ENCODE measurements at regions not wholly inside any gene's neighbourhood (a gene's known extent, or its start where the extent isn't known, plus 50 kb on each side); places are given as distances from the start of the nearest gene placed in this dataset.

DNA sequence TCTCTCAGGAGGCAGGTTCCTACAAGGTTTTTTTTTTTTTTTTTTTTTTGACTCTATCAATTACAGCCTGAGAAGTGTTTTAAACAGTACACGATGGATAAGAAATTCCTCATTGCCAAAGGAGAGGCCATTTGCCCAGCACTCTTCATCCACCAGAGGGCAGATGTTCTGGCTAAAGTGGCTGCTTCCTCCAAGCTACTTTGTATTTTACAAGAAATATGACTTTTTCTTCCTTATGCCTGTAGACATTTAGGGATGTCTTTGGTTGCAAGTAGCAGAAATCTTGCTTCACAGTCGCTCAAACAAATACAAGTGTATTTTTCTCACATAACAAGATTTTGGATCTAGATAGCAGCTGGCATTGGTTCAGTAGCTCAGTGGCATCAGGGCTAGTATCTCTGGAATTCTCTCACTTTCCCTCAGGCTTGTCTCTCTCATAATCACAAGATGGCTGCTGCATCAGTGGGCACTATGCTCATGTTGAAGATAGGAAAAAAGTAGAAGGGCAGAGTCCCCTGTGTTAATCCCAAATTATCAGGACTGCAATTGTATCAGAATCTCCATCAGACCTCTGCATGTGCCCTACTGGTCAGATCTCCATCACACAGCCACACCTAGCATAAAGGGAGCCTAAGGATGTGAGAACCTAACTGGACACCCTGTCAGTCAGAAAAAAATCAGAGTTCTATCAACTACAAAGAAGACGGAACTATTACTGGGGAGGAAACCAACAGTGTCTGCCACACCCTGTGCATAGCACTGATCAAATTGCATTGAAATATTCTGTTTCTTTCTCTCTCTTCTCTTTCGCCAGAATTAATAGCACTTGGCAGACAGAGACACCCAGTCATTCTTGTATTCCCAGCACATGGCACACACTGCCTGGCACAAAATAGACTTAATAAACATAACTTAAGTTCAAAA lies 138.9 kb upstream of the COL8A1 start:
- Histone ChIP-seq H3K4me3 (ENCODE audit: low read depth, low read length) (no peak overlapping the region), H3K27me3 (replicated peaks) (no peaks in the 10 kb centered on the region), H3K27ac (no peak overlapping the region), H3K36me3 (replicated peaks) (no peaks in the 10 kb centered on the region)
- peak; percentile 91 for TF ChIP-seq CTCF (IDR thresholded peaks at IDR 0.05; ENCODE audit: low read depth, low read length, missing control alignments)
- in situ Hi-C loops (cut with HindIII; ENCODE audit: low pct_ligation_motif_present, low sequenced_read_pairs): no loop called here
- peak; percentile 75 for DNase-seq

DNA sequence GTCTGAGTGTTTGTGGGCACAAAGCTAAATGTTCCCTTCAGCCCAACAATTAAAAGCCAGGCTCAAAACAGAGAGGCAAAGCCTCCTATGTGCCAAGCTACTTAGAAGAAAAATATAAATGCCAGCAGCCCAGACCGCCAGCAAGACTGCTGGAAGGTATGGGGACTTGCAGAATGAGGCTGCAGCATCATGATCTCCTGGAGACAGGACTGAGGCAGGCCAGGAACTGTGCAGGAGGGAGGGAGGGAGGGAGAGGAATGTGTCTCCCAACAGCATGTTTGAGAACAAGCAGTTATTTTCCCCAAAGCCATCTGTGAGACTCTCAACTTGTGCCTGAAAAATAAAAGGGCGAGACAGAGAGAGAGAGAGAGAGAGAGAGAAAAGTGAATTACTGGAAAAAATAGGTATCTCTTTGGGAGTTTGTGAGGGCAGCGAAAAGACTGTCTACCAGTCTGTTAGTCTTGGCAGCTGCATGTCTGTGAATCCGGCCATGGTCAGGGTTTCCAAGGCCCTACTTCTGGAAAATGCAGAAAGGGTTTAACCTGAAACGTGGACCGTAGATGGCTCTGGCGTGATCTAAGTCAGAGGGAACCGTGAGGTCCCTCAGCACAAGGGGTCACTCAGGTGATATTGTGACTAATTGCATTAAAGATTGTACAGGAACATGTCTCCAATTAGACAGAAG lies 139.7 kb upstream of the COL8A1 start:
- no peaks in the 10 kb centered on the region for H3K36me3 ChIP-seq (replicated peaks)

DNA sequence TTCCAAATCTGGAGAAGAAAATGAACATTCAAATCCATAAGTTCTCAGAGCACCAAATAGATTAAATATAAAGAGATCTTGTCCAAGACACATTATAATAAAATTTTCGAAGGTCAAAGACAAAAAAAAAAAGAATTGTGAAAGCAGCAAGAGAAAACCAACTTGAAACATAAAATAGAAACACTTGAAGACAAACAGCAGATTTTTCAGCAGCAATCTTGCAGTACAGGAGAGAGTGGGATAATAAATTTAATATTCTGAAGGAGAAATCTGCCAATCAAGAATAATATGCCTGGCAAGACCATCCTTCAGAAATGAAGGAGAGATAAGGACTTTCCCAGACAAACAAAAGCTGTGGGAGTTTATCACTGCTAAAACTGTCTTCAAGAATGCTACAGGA lies 150.5 kb upstream of the COL8A1 start:
- Histone ChIP-seq H3K4me3 (ENCODE audit: low read depth, low read length) (no peak overlapping the region), H3K27me3 (replicated peaks) (no peaks in the 10 kb centered on the region), H3K27ac (no peak overlapping the region), H3K36me3 (replicated peaks) (no peaks in the 10 kb centered on the region)
- DNase-seq: no peak
- in situ Hi-C loops (cut with HindIII; ENCODE audit: low pct_ligation_motif_present, low sequenced_read_pairs): no loop called here
- TF ChIP-seq CTCF (IDR thresholded peaks at IDR 0.05; ENCODE audit: low read depth, low read length, missing control alignments): no peak

More for the DNA sequence above, 139.7 kb upstream of the COL8A1 start:
- no peak overlapping the region for H3K27ac ChIP-seq
- DNase-seq: peak; percentile 40
- in situ Hi-C loops (cut with HindIII; ENCODE audit: low pct_ligation_motif_present, low sequenced_read_pairs): no loop called here
- peak; percentile 22 for TF ChIP-seq CTCF (IDR thresholded peaks at IDR 0.05; ENCODE audit: low read depth, low read length, missing control alignments)
- no peak overlapping the region for H3K4me3 ChIP-seq (ENCODE audit: low read depth, low read length)
- no peaks in the 10 kb centered on the region for H3K27me3 ChIP-seq (replicated peaks)

DNA sequence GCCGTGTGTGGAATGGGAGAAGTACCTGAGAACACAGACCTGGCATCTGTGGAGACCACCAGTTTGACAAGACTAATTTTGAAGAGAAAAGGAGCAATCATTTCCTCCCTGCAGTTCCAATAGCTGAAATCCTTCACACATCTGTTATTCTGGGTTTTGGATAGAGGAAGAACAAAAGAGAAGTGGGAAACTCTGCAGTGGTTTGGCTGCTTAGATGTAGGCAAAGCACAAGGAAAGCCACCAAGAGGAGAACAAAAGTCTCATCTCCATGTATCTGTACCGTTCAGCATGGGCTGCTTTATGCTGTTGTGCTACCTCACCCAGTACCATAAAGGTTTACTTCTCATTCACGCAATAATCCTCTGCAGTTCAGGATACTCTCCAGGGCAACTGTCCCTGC lies 153.1 kb upstream of the COL8A1 start:
- in situ Hi-C loops (cut with HindIII; ENCODE audit: low pct_ligation_motif_present, low sequenced_read_pairs): no loop called here
- TF ChIP-seq CTCF (IDR thresholded peaks at IDR 0.05; ENCODE audit: low read depth, low read length, missing control alignments): no peak
- Histone ChIP-seq H3K27me3 (replicated peaks) (no peaks in the 10 kb centered on the region), H3K27ac (no peak overlapping the region), H3K36me3 (replicated peaks) (no peaks in the 10 kb centered on the region), H3K4me3 (ENCODE audit: low read depth, low read length) (no peak overlapping the region)
- DNase-seq: no peak

DNA sequence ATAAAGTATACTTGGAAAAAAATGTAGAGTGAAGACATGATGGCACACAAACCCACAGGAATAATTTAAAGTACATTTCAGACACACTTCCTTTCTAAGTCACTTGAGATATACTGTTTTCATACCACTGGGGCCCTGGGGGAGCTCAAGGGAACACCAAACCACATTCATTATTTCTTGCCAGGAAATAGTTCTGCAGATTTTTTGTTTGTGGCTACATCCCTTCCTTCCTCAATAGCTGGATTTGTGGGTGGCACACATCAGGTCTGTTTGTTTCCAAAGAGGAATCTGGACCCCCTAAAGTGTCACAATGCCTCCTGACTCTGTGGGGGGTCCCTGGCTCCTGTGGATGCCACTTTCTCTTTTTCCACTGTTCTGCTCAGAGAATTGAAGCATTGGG lies 153.5 kb upstream of the COL8A1 start:
- Histone ChIP-seq H3K4me3 (ENCODE audit: low read depth, low read length) (no peak overlapping the region), H3K36me3 (replicated peaks) (no peaks in the 10 kb centered on the region), H3K27me3 (replicated peaks) (no peaks in the 10 kb centered on the region), H3K27ac (no peak overlapping the region)
- peak; percentile 56 for DNase-seq
- in situ Hi-C loops (cut with HindIII; ENCODE audit: low pct_ligation_motif_present, low sequenced_read_pairs): no loop called here
- TF ChIP-seq CTCF (IDR thresholded peaks at IDR 0.05; ENCODE audit: low read depth, low read length, missing control alignments): no peak
